CD4-positive, alpha-beta memory T cell (primary cell): ENCODE measurements at regions not wholly inside any gene's neighbourhood (a gene's known extent, or its start where the extent isn't known, plus 50 kb on each side); places are given as distances from the start of the nearest gene placed in this dataset.

Experiments
- CTCF ChIA-PET: fragments of 350-600 bp; sonication (Branson Sonifier 250); formaldehyde crosslinking; loops from one replicate; lab custom pipeline; 2021; ENCODE audit warnings: inconsistent platforms; ENCODE audit not compliant: partially characterized antibody; lab: Charles Lee
- POLR2A ChIA-PET: fragments of 350-600 bp; sonication (Branson Sonifier 250); formaldehyde crosslinking; loops from one replicate; lab custom pipeline; 2021; ENCODE audit not compliant: partially characterized antibody; lab: Charles Lee
- DNase-seq, 5 donors: peaks; one replicate each; pipeline versions ENCODE4 v3.0.0 to v3.0.0-alpha.2; 2020 to 2022; ENCODE audit warnings: mixed read lengths in 1 of 5
- H3K27ac ChIP-seq: one replicate; pipeline ENCODE4 v1.7.0; 2013; ENCODE audit warnings: low read depth, low read length
- H3K27me3 ChIP-seq: 2 replicates; pipeline ENCODE4 v1.7.0; 2013; ENCODE audit warnings: mild to moderate bottlenecking, low read length, moderate library complexity; ENCODE audit not compliant: insufficient read depth
- H3K36me3 ChIP-seq: 2 replicates; pipeline ENCODE4 v1.7.0; 2013; ENCODE audit warnings: mild to moderate bottlenecking, low read length, moderate library complexity; ENCODE audit not compliant: insufficient read depth
- H3K4me1 ChIP-seq: 2 replicates; pipeline ENCODE4 v1.7.0; 2013; ENCODE audit warnings: mild to moderate bottlenecking, low read length, moderate library complexity; ENCODE audit not compliant: insufficient read depth
- H3K4me3 ChIP-seq, 2 donors: one replicate each; pipeline ENCODE4 v1.7.0; 2013; ENCODE audit warnings: low read length in 2 of 2, mild to moderate bottlenecking in 1 of 2
- H3K9me3 ChIP-seq, 2 donors: one replicate each; pipeline ENCODE4 v1.7.0; 2013; ENCODE audit warnings: low read length in 2 of 2, control low read depth in 1 of 2; ENCODE audit not compliant: control insufficient read depth in 1 of 2
- H3K27ac Mint-ChIP-seq, 7 donors: one replicate each; pipeline ENCODE4 v1.8.0; 2020 to 2021; ENCODE audit warnings: mixed read lengths in 7 of 7, mild to moderate bottlenecking in 6 of 7, inconsistent platforms in 3 of 7, moderate library complexity in 3 of 7
- H3K27me3 Mint-ChIP-seq, 2 donors: one replicate each; pipeline ENCODE4 v1.8.0; 2020 to 2021; ENCODE audit warnings: mixed read lengths in 2 of 2
- H3K36me3 Mint-ChIP-seq, 2 donors: one replicate each; pipeline ENCODE4 v1.8.0; 2020 to 2021; ENCODE audit warnings: mixed read lengths in 2 of 2, inconsistent platforms in 1 of 2, mild to moderate bottlenecking in 1 of 2
- H3K4me1 Mint-ChIP-seq, 4 donors: one replicate each; pipeline ENCODE4 v1.8.0; 2020 to 2021; ENCODE audit warnings: mixed read lengths in 4 of 4, mild to moderate bottlenecking in 1 of 4
- H3K4me3 Mint-ChIP-seq, 8 donors: one replicate each; pipeline ENCODE4 v1.8.0; 2020 to 2021; ENCODE audit warnings: mixed read lengths in 8 of 8, mild to moderate bottlenecking in 7 of 8, moderate library complexity in 6 of 8, inconsistent platforms in 3 of 8
- H3K9me3 Mint-ChIP-seq, 8 donors: one replicate each; pipeline ENCODE4 v1.8.0; 2020 to 2021; ENCODE audit warnings: mixed read lengths in 8 of 8, mild to moderate bottlenecking in 5 of 8, inconsistent platforms in 3 of 8, moderate library complexity in 1 of 8
- intact Hi-C: fragments of 100-400 bp; cut with micrococcal nuclease; formaldehyde crosslinking; loops from one replicate; pipeline ENCODE4 v1.15.1; 2023

- POLR2A ChIA-PET: no interaction called here
- H3K9me3 Mint-ChIP-seq: peaks cover under 1 to 35% (median 20%) of the 10 kb centered on the region in 8 donors
Measured at GRCh38 chr4:36574816-36575215, 293.4 kb downstream of the DTHD1 start.

GRCh38 chr4:36582198-36582597, 300.8 kb downstream of the DTHD1 start:
- intact Hi-C loops: no loop called here
- Mint-ChIP-seq H3K27ac (no peak overlapping the region), H3K9me3 (peaks cover 0 to 4% (median 2%) of the 10 kb centered on the region in 8 donors), H3K27me3 (no peaks in the 10 kb centered on the region), H3K4me1 (no peaks in the 10 kb centered on the region), H3K36me3 (no peaks in the 10 kb centered on the region), H3K4me3 (no peak overlapping the region)
- Histone ChIP-seq H3K36me3 (no peaks in the 10 kb centered on the region), H3K4me3 (no peak overlapping the region), H3K9me3 (no peaks in the 10 kb centered on the region), H3K27me3 (no peaks in the 10 kb centered on the region), H3K27ac (no peak overlapping the region), H3K4me1 (no peaks in the 10 kb centered on the region)
- CTCF ChIA-PET: no interaction called here
- DNase-seq: no peak
- POLR2A ChIA-PET: no interaction called here

More at GRCh38 chr4:36574816-36575215, 293.4 kb downstream of the DTHD1 start:
- intact Hi-C loops: no loop called here
- no peaks in the 10 kb centered on the region for H3K4me1 Mint-ChIP-seq
- no peaks in the 10 kb centered on the region for H3K36me3 ChIP-seq
- no peaks in the 10 kb centered on the region for H3K27me3 ChIP-seq
- no peak for DNase-seq
- no peaks in the 10 kb centered on the region for H3K9me3 ChIP-seq
- H3K4me3 Mint-ChIP-seq: no peak overlapping the region
- CTCF ChIA-PET: no interaction called here
- H3K4me3 ChIP-seq: no peak overlapping the region
- H3K27me3 Mint-ChIP-seq: peaks cover 1 to 7% of the 10 kb centered on the region in 2 donors
- peaks cover 1 to 4% of the 10 kb centered on the region in 2 donors for H3K36me3 Mint-ChIP-seq
- H3K27ac ChIP-seq: no peak overlapping the region
- H3K27ac Mint-ChIP-seq: no peak overlapping the region
- H3K4me1 ChIP-seq: no peaks in the 10 kb centered on the region

- peaks cover 0 to 17% (median 8%) of the 10 kb centered on the region in 8 donors for H3K9me3 Mint-ChIP-seq
Measured at GRCh38 chr4:36587909-36588472, 306.6 kb downstream of the DTHD1 start.

GRCh38 chr4:36590343-36590742, 308.9 kb downstream of the DTHD1 start:
- Mint-ChIP-seq H3K4me3 (no peak overlapping the region), H3K9me3 (peaks cover 0 to 17% (median 9%) of the 10 kb centered on the region in 8 donors), H3K4me1 (no peaks in the 10 kb centered on the region), H3K27me3 (peaks cover 2% of the 10 kb centered on the region in 2 donors), H3K27ac (no peak overlapping the region), H3K36me3 (no peaks in the 10 kb centered on the region)
- no peak for DNase-seq
- H3K27ac ChIP-seq: no peak overlapping the region
- H3K4me3 ChIP-seq: no peak overlapping the region
- POLR2A ChIA-PET: no interaction called here
- H3K9me3 ChIP-seq: no peaks in the 10 kb centered on the region
- no peaks in the 10 kb centered on the region for H3K27me3 ChIP-seq
- intact Hi-C loops: no loop called here
- H3K36me3 ChIP-seq: no peaks in the 10 kb centered on the region
- CTCF ChIA-PET: no interaction called here
- no peaks in the 10 kb centered on the region for H3K4me1 ChIP-seq

More at GRCh38 chr4:36587909-36588472, 306.6 kb downstream of the DTHD1 start:
- Histone ChIP-seq H3K4me1 (no peaks in the 10 kb centered on the region), H3K9me3 (no peaks in the 10 kb centered on the region), H3K4me3 (no peak overlapping the region), H3K27ac (no peak overlapping the region), H3K36me3 (no peaks in the 10 kb centered on the region), H3K27me3 (no peaks in the 10 kb centered on the region)
- ChIA-PET CTCF (no interaction called here), POLR2A (no interaction called here)
- Mint-ChIP-seq H3K4me1 (no peaks in the 10 kb centered on the region), H3K36me3 (no peaks in the 10 kb centered on the region), H3K27ac (no peak overlapping the region), H3K27me3 (peaks cover 0 to 2% of the 10 kb centered on the region in 2 donors), H3K4me3 (no peak overlapping the region)
- DNase-seq: no peak
- intact Hi-C loops: no loop called here

- no peak for DNase-seq
- Mint-ChIP-seq H3K27ac (no peak overlapping the region), H3K27me3 (peaks cover 0 to 4% of the 10 kb centered on the region in 2 donors), H3K4me1 (no peaks in the 10 kb centered on the region), H3K36me3 (no peaks in the 10 kb centered on the region), H3K4me3 (no peak overlapping the region), H3K9me3 (peaks cover 0 to 3% (median 0%) of the 10 kb centered on the region in 8 donors)
- H3K4me1 ChIP-seq: no peaks in the 10 kb centered on the region
- CTCF ChIA-PET: no interaction called here
- no peak overlapping the region for H3K27ac ChIP-seq
- H3K36me3 ChIP-seq: no peaks in the 10 kb centered on the region
- H3K9me3 ChIP-seq: no peaks in the 10 kb centered on the region
- H3K27me3 ChIP-seq: no peaks in the 10 kb centered on the region
- POLR2A ChIA-PET: no interaction called here
- intact Hi-C loops: no loop called here
- no peak overlapping the region for H3K4me3 ChIP-seq
Measured at GRCh38 chr4:36601864-36602495, 320.6 kb downstream of the DTHD1 start.

GRCh38 chr4:36609661-36610060, 328.2 kb downstream of the DTHD1 start:
- intact Hi-C loops: no loop called here
- H3K27me3 Mint-ChIP-seq: peaks cover 0 to 2% of the 10 kb centered on the region in 2 donors

GRCh38 chr4:36610628-36611027, 329.2 kb downstream of the DTHD1 start:
- Mint-ChIP-seq H3K27me3 (peaks cover 0 to 2% of the 10 kb centered on the region in 2 donors), H3K36me3 (no peaks in the 10 kb centered on the region), H3K4me3 (no peak overlapping the region), H3K9me3 (peaks cover 0 to 29% (median 11%) of the 10 kb centered on the region in 8 donors), H3K4me1 (no peaks in the 10 kb centered on the region), H3K27ac (no peak overlapping the region)
- Histone ChIP-seq H3K4me3 (no peak overlapping the region), H3K4me1 (no peaks in the 10 kb centered on the region), H3K27me3 (no peaks in the 10 kb centered on the region), H3K27ac (no peak overlapping the region), H3K9me3 (no peaks in the 10 kb centered on the region), H3K36me3 (no peaks in the 10 kb centered on the region)
- no peak for DNase-seq
- ChIA-PET CTCF (no interaction called here), POLR2A (no interaction called here)
- intact Hi-C loops: no loop called here

More at GRCh38 chr4:36609661-36610060, 328.2 kb downstream of the DTHD1 start:
- DNase-seq: no peak
- ChIA-PET CTCF (no interaction called here), POLR2A (no interaction called here)
- Mint-ChIP-seq H3K4me3 (no peak overlapping the region), H3K4me1 (no peaks in the 10 kb centered on the region), H3K36me3 (no peaks in the 10 kb centered on the region), H3K9me3 (peaks cover 0 to 30% (median 12%) of the 10 kb centered on the region in 8 donors), H3K27ac (no peak overlapping the region)
- no peaks in the 10 kb centered on the region for H3K4me1 ChIP-seq
- no peak overlapping the region for H3K27ac ChIP-seq
- no peaks in the 10 kb centered on the region for H3K27me3 ChIP-seq
- no peaks in the 10 kb centered on the region for H3K9me3 ChIP-seq
- H3K4me3 ChIP-seq: no peak overlapping the region
- no peaks in the 10 kb centered on the region for H3K36me3 ChIP-seq
